Left ventricle myocardium inferior (tissue), 1 donor: ENCODE measurements at regions not wholly inside any gene's neighbourhood (a gene's known extent, or its start where the extent isn't known, plus 50 kb on each side); places are given as distances from the start of the nearest gene placed in this dataset.
"Not testable (repeated sequence)": the region's sequence is repeated elsewhere in the genome, so short reads cannot be mapped to it uniquely, and the experiment has no call there.

Source experiments
- DNase-seq: peaks from one replicate; pipeline ENCODE4 v3.0.0-alpha.2; 2020
- H3K27ac ChIP-seq: fragments of 200-600 bp; replicated peaks from 2 replicates; pipeline ENCODE4 v1.8.0; 2021
- H3K27me3 ChIP-seq: fragments of 200-600 bp; 2 replicates; pipeline ENCODE4 v1.8.0; 2021; ENCODE audit warnings: low read depth
- H3K36me3 ChIP-seq: fragments of 200-600 bp; 2 replicates; pipeline ENCODE4 v1.8.0; 2021
- H3K4me1 ChIP-seq: fragments of 200-600 bp; 2 replicates; pipeline ENCODE4 v1.8.0; 2021
- H3K4me3 ChIP-seq: fragments of 200-600 bp; 2 replicates; pipeline ENCODE4 v1.8.0; 2021; ENCODE audit warnings: mild to moderate bottlenecking, moderate library complexity
- H3K9me3 ChIP-seq: fragments of 200-600 bp; replicated peaks from 2 replicates; pipeline ENCODE4 v1.8.0; 2021
- CTCF ChIP-seq: fragments of 200-600 bp; IDR thresholded peaks from 2 replicates; pipeline ENCODE4 v1.8.0; 2021; ENCODE audit warnings: antibody characterized with exemption, mild to moderate bottlenecking, borderline replicate concordance
- intact Hi-C: fragments of 100-400 bp; cut with micrococcal nuclease; formaldehyde crosslinking; loops from one replicate; pipeline ENCODE4 v1.11.0; 2022
- donor health status: DM: no; HTN: yes; CAD: no; lungs with severe emphysema.

GRCh38 chr16:77514500-77515220 lies 79.8 kb upstream of the ADAMTS18 start:
- intact Hi-C loops: no loop called here
- Histone ChIP-seq H3K9me3 (no peaks in the 10 kb centered on the region), H3K4me1 (no peaks in the 10 kb centered on the region), H3K36me3 (no peaks in the 10 kb centered on the region), H3K27me3 (no peaks in the 10 kb centered on the region), H3K4me3 (no peak overlapping the region), H3K27ac (no peak overlapping the region)
- no peak for DNase-seq
- no peak for TF ChIP-seq CTCF

- DNase-seq, intact Hi-C loops, H3K27ac ChIP-seq, H3K4me1 ChIP-seq, H3K36me3 ChIP-seq, H3K4me3 ChIP-seq, H3K27me3 ChIP-seq: not testable (repeated sequence)
- peaks cover 24% of the 10 kb centered on the region for H3K9me3 ChIP-seq
Observed at GRCh38 chr16:77525226-77525625, 90.4 kb upstream of the ADAMTS18 start.

- H3K27ac ChIP-seq: no peak overlapping the region
- TF ChIP-seq CTCF: no peak
- no peaks in the 10 kb centered on the region for H3K36me3 ChIP-seq
- H3K9me3 ChIP-seq: peaks cover 9% of the 10 kb centered on the region
- no peak for DNase-seq
- no peaks in the 10 kb centered on the region for H3K27me3 ChIP-seq
- no peak overlapping the region for H3K4me3 ChIP-seq
- intact Hi-C loops: no loop called here
- no peaks in the 10 kb centered on the region for H3K4me1 ChIP-seq
Observed at GRCh38 chr16:77531752-77532151, 96.9 kb upstream of the ADAMTS18 start.

GRCh38 chr16:77536809-77537208 lies 102.0 kb upstream of the ADAMTS18 start:
- Histone ChIP-seq H3K36me3 (no peaks in the 10 kb centered on the region), H3K4me1 (no peaks in the 10 kb centered on the region), H3K27ac (no peak overlapping the region), H3K4me3 (no peak overlapping the region), H3K27me3 (no peaks in the 10 kb centered on the region), H3K9me3 (no peaks in the 10 kb centered on the region)
- intact Hi-C loops: no loop called here
- DNase-seq: no peak
- no peak for TF ChIP-seq CTCF

GRCh38 chr16:77539421-77540034 lies 104.7 kb upstream of the ADAMTS18 start:
- Histone ChIP-seq H3K27ac (no peak overlapping the region), H3K27me3 (no peaks in the 10 kb centered on the region), H3K4me3 (no peak overlapping the region), H3K4me1 (no peaks in the 10 kb centered on the region), H3K36me3 (no peaks in the 10 kb centered on the region), H3K9me3 (no peaks in the 10 kb centered on the region)
- no peak for TF ChIP-seq CTCF
- intact Hi-C loops: no loop called here
- no peak for DNase-seq

- no peak for DNase-seq
- Histone ChIP-seq H3K4me3 (no peak overlapping the region), H3K27me3 (no peaks in the 10 kb centered on the region), H3K36me3 (no peaks in the 10 kb centered on the region), H3K9me3 (no peaks in the 10 kb centered on the region), H3K27ac (no peak overlapping the region), H3K4me1 (no peaks in the 10 kb centered on the region)
- intact Hi-C loops: no loop called here
- TF ChIP-seq CTCF: no peak
Observed at GRCh38 chr16:77540646-77541045, 105.8 kb upstream of the ADAMTS18 start.
